ENCODE measurements at regions not wholly inside any gene's neighbourhood (a gene's known extent, or its start where the extent isn't known, plus 50 kb on each side); places are given as distances from the start of the nearest gene placed in this dataset.

DNA sequence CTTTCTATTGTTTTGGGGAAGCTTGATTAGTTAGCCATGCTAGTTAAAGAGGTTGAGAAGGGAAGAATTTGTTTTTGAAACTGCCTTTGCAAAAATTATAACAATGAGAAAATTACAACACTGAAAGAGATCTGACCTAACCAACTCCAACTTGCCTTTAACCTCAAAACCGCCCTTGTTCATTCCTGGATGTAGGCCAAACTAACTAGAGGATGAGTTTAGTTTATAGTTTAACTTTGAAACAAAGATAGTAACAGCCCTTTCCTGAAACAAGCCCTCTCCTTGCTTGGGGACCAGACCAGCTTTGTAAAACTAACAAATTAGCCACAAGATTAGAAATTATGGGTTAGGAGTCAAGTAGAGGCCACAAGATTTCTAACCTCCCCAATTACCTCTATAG lies 713.9 kb downstream of the CPS1 start:
- DNase-seq (ENCODE audit: low read depth, low spot score) (no peak), FAIRE-seq (no peak)
- H4K20me1 ChIP-seq (ENCODE audit: control insufficient read depth, extremely low read depth, insufficient read depth, low read length) = no peaks in the 10 kb centered on the region
- H3K36me3 ChIP-seq (ENCODE audit: control insufficient read depth in 2 of 2, extremely low read depth in 1 of 2, insufficient read depth in 2 of 2, low read length in 2 of 2) = no peaks in the 10 kb centered on the region
- no peaks in the 10 kb centered on the region for H3K4me1 ChIP-seq (ENCODE audit: control insufficient read depth, extremely low read depth, insufficient read depth, low read length)
- H3K27ac ChIP-seq (ENCODE audit: control insufficient read depth, insufficient read depth, low read length) = no peak overlapping the region
- no peaks in the 10 kb centered on the region for H3K9me1 ChIP-seq (ENCODE audit: control insufficient read depth, extremely low read depth, insufficient read depth, low read length)
- H3K4me3 ChIP-seq (ENCODE audit: control insufficient read depth in 2 of 3, extremely low read depth in 1 of 3, insufficient read depth in 2 of 3, low read depth in 1 of 3, low read length in 3 of 3) = no peak overlapping the region
- H3K27me3 ChIP-seq (ENCODE audit: control insufficient read depth, extremely low read depth, insufficient read depth, low read length) = no peaks in the 10 kb centered on the region
- no peaks in the 10 kb centered on the region for H3K9me3 ChIP-seq (ENCODE audit: control insufficient read depth, low read depth, low read length)
- no peak overlapping the region for H3K9ac ChIP-seq (ENCODE audit: control insufficient read depth, extremely low read depth, insufficient read depth, low read length)
- no peaks in the 10 kb centered on the region for H3K79me2 ChIP-seq (ENCODE audit: control insufficient read depth, insufficient read depth, low read length)
- TF ChIP-seq, protein P1, sequence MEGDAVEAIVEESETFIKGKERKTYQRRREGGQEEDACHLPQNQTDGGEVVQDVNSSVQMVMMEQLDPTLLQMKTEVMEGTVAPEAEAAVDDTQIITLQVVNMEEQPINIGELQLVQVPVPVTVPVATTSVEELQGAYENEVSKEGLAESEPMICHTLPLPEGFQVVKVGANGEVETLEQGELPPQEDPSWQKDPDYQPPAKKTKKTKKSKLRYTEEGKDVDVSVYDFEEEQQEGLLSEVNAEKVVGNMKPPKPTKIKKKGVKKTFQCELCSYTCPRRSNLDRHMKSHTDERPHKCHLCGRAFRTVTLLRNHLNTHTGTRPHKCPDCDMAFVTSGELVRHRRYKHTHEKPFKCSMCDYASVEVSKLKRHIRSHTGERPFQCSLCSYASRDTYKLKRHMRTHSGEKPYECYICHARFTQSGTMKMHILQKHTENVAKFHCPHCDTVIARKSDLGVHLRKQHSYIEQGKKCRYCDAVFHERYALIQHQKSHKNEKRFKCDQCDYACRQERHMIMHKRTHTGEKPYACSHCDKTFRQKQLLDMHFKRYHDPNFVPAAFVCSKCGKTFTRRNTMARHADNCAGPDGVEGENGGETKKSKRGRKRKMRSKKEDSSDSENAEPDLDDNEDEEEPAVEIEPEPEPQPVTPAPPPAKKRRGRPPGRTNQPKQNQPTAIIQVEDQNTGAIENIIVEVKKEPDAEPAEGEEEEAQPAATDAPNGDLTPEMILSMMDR (optimal IDR thresholded peaks at IDR 0.05 in 1 of 3, IDR thresholded peaks at IDR 0.05 in 1 of 3, conservative IDR thresholded peaks at IDR 0.05 in 1 of 3; ENCODE audit: extremely low read depth in 1 of 3, insufficient read depth in 2 of 3, low read length in 3 of 3) = no peak
- no peak for TF ChIP-seq EZH2 (IDR thresholded peaks at IDR 0.05; ENCODE audit: low read length)
- H3K4me2 ChIP-seq (ENCODE audit: control insufficient read depth, extremely low read depth, insufficient read depth, low read depth, low read length) = no peak overlapping the region
- dilution Hi-C loops (cut with MboI; ENCODE audit: extremely low pct_ligation_motif_present, low sequenced_read_pairs) = no loop called here
- H2AFZ ChIP-seq (ENCODE audit: control insufficient read depth, low read length) = no peak overlapping the region

DNA sequence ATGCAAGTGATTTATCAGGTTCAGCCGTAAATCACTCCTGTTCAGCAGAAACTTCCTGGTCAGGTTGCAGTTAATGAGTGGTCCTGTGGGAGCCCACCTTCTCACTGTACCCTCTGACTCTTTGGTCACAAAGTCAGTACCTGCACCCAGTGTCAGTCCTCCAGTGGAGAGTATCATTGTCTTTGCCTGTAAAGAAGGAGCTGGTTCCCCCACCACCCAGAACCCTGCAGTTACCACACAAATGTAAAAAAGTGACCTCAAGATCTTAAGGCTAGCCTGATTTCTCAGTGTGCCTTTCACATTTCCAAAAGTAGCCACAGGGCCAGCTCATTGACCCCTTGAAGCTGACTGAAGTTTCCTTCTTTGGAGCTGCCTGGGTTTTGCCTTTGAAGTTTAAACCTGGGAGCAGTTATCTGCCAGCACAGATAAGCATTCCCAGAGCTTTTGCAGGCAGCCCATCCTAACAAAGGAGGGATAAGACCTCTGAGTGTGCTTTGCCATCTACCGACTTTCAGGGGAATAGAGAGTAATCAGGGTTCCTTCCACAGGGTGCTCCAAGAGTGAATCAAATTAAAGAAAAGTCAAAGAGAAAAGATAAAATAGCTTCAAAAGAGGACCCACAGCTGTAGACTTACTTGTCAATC lies 725.2 kb downstream of the CPS1 start:
- no peak overlapping the region for H3K4me3 ChIP-seq (ENCODE audit: control insufficient read depth in 2 of 3, extremely low read depth in 1 of 3, insufficient read depth in 2 of 3, low read depth in 1 of 3, low read length in 3 of 3)
- no peak for DNase-seq (ENCODE audit: low read depth, low spot score)
- no peaks in the 10 kb centered on the region for H4K20me1 ChIP-seq (ENCODE audit: control insufficient read depth, extremely low read depth, insufficient read depth, low read length)
- no peaks in the 10 kb centered on the region for H3K27me3 ChIP-seq (ENCODE audit: control insufficient read depth, extremely low read depth, insufficient read depth, low read length)
- no peaks in the 10 kb centered on the region for H3K9me3 ChIP-seq (ENCODE audit: control insufficient read depth, low read depth, low read length)
- H3K4me2 ChIP-seq (ENCODE audit: control insufficient read depth, extremely low read depth, insufficient read depth, low read depth, low read length) = no peak overlapping the region
- FAIRE-seq = no peak
- no peaks in the 10 kb centered on the region for H3K9me1 ChIP-seq (ENCODE audit: control insufficient read depth, extremely low read depth, insufficient read depth, low read length)
- H3K9ac ChIP-seq (ENCODE audit: control insufficient read depth, extremely low read depth, insufficient read depth, low read length) = no peak overlapping the region
- no peak overlapping the region for H3K27ac ChIP-seq (ENCODE audit: control insufficient read depth, insufficient read depth, low read length)
- H2AFZ ChIP-seq (ENCODE audit: control insufficient read depth, low read length) = no peak overlapping the region
- no peaks in the 10 kb centered on the region for H3K36me3 ChIP-seq (ENCODE audit: control insufficient read depth in 2 of 2, extremely low read depth in 1 of 2, insufficient read depth in 2 of 2, low read length in 2 of 2)
- dilution Hi-C loops (cut with MboI; ENCODE audit: extremely low pct_ligation_motif_present, low sequenced_read_pairs) = no loop called here
- TF ChIP-seq, protein P1 (optimal IDR thresholded peaks at IDR 0.05 in 1 of 3, IDR thresholded peaks at IDR 0.05 in 1 of 3, conservative IDR thresholded peaks at IDR 0.05 in 1 of 3; ENCODE audit: extremely low read depth in 1 of 3, insufficient read depth in 2 of 3, low read length in 3 of 3) = no peak
- no peak for TF ChIP-seq EZH2 (IDR thresholded peaks at IDR 0.05; ENCODE audit: low read length)
- no peaks in the 10 kb centered on the region for H3K4me1 ChIP-seq (ENCODE audit: control insufficient read depth, extremely low read depth, insufficient read depth, low read length)
- no peaks in the 10 kb centered on the region for H3K79me2 ChIP-seq (ENCODE audit: control insufficient read depth, insufficient read depth, low read length)

Data from keratinocyte (primary cell).